ENCODE measurements at regions not wholly inside any gene's neighbourhood (a gene's known extent, or its start where the extent isn't known, plus 50 kb on each side); places are given as distances from the start of the nearest gene placed in this dataset.

DNA sequence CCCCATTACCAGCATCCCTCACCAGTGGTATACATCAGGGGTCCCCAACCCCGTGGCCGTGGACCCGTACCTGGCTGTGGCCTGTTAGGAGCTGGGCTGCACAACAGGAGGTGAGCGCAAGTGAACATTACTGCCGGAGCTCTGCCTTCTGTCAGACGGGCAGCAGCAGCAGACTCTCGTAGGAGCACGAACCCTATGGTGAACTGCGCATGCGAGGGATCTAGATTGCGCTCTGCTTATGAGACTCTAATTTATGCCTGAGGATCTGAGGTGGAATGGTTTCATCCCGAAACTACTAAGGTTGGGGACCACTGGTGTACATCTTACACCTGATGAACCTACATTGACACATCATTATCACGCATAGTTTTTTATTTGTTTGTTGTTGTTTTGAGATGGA lies 52.8 kb upstream of the DHX15 start:
- DNase-seq (ENCODE audit: low read depth in 4 of 4, low spot score in 3 of 4): no peak

DNA sequence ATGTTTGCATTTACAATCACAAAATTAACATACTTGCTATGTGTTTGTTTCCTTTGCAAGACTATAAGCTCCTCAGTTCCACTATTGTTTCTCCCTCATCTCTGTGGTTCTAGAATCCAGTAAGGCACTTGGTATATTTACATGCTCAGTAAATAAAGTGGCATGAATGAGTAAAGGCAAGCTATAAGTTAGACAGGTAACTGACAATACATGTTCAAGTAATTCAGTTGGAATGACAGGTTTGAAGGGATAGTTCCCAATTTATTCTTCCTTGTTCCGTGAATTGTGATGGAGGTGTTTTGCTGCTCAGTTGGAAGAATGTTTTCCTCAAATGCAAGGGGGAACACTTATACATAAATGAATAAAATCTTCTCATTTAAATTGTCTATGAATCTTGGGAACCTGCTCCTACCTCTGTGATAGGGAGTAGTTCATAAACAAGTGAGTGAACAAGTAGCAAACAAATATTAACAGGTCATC lies 54.1 kb upstream of the DHX15 start:
- no peak for DNase-seq (ENCODE audit: low read depth in 4 of 4, low spot score in 3 of 4)

DNA sequence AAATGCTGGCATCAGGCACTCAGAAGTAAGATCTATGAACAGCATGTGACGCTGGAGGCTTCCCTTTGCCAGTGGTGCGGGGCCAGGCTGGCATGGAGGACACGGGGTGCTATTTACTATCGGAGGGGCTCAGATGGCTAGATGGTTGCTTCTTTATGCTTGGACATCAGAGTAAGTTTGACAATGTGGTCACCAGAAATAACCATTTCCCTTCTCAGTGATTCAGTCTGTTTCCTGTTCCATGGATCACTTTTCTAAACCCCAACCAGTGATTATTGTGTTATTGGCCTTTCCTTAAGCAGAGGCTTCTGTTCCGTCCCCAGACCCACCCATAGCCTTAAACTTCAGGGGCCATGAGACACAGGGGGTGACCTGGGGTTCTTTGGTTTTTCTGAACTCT lies 55.4 kb upstream of the DHX15 start:
- DNase-seq (ENCODE audit: low read depth in 4 of 4, low spot score in 3 of 4): no peak

DNA sequence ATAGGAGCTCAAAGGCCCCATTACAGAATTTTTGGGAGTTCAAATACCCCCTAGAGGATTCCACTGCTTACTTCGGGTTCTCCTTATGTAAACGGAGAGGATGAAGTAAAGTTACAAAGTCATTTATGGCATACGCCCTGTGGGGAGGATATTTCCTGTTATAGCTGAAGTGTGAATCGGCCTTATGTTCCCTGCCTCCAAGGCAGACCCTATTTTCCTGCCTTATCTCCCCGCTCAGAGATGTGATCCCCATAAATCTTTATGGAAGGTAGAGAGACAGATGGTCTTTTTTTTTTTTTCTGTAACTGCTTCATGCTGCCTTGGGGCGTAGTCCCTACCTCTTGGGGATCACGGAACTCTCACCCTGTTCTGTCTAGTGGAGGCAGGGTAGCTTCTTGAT lies 56.0 kb upstream of the DHX15 start:
- no peak for DNase-seq (ENCODE audit: low read depth in 4 of 4, low spot score in 3 of 4)

DNA sequence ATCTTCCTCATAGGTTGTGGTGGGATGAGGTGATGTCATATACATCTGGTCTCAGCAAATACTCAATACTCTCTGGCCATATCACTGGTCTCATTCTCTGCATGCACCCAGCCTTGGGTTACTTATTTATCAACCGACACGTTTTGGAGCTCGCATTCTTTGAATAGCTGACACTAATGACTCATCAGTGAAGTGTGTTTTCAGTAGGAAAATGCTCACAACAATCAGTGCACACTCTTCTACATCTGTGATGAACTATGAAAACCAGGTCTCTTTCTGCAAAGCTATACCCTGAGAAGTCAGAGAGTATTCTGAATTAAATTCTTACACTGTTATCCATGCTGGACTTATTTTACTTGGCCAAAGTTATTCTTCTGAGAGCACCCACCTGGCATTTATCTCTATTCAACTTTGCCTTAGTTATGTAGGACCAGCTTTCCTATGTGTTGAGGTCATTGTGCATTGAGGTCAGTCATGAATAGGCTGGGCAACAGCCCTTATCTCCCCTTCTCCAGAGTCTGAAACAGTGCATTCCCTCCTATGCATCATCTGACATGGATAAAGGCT lies 58.7 kb upstream of the DHX15 start:
- no peak for DNase-seq (ENCODE audit: low read depth in 4 of 4, low spot score in 3 of 4)

DNA sequence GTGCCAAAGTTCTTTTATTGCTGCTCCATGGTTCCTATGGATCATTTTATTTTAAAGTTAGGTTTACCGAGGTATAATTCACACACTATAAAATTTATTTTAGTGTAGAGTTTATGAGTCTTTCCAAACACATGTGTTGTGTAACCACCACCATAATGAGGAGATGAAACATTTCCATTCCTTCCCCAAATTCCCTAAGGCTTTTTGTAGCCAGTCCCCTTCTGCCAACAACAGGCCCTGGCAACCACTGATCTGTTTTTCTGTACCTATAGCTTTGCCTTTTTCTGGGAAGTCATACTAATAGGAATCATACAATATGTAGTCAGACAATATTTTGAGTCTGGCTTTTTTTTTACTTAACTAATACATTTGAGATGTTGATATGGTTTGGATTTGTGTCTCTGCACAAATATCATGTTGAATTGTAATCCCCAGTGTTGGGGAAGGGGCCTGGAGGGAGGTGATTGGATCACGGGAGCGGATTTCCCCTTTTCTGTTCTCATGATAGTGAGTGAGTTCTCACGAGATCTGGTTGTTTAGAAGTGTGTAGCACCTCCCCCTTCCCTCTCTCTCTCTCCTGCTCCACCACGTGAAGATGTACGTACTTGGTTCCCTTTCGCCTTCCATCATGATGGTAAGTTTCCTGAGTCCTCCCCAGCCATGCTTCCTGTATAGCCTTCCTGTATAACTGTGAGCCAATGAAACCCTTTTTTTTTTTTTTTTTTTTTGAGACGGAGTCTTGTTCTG lies 59.6 kb upstream of the DHX15 start:
- DNase-seq (ENCODE audit: low read depth in 4 of 4, low spot score in 3 of 4): no peak

DNA sequence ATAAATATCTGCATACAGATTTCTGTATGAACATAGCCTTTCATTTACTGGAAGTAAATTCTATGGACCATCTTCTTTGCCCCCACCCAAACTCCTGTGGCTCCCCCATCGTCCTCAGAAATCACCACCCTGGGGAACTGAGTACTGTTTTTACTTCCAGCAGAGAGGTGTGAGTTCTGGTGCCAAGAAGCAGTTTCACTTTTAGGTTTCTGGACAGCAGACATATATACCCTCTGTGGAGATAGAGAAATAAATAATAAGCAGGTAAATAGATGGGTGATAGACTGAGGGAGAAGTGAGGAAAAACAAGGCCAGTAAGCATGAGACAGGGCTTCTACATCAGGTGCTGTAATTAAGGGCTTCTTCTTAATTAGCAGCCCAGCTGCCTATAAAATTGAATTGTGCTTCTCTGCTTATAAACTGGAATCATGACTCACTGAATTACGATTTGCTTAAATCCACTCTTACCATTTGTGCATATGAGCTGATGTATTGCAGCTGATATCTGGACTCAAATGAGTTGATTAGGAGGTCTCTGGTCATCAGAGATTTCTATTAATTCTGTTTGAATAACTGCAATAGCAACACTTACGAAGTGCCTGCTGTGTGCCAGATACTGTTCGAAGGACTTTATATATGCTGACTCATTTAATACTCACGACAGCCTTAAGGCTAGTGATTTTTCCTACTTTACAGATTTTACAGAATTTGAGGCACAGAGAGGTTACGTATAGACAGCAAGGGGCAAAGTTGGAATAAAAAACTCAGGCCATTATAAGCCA lies 60.8 kb upstream of the DHX15 start:
- DNase-seq (ENCODE audit: low read depth in 4 of 4, low spot score in 3 of 4): no peak

DNA sequence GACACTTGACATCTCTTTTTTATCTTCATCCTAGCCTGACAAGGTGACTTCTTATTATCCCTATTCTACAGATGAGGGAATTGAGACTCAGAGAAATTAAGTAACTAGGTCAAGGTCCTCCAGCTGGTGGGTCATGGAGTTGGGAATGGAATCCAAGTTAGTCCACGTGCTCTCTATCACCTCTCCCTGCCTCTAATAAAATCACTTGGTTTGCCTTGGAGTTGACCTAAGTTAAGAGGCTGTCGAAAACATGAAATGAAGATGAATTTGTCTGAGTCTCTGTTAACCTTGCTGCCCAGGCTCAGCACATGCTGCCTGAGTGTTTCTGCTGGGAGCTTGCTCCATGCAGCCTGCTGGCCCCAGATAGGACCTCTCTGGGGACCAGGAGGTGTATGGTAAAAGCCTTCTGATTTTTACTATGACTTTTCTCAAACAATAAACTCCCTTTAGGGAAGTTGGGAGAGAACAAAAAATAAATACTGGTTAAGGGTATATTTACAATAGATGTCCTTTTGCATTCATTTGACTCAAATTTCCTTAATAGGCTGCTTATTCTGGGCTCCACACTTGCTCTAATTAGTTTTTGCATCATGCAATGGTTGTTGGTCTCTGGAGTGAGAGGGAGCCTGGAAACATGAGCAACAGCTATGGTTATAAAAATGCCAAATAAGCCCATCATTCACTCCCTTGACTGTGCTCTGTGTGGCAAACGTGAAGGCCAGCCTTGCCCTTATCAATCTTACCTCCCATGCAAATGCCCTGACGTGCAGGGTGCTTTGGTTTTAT lies 61.6 kb upstream of the DHX15 start:
- no peak for DNase-seq (ENCODE audit: low read depth in 4 of 4, low spot score in 3 of 4)

DNA sequence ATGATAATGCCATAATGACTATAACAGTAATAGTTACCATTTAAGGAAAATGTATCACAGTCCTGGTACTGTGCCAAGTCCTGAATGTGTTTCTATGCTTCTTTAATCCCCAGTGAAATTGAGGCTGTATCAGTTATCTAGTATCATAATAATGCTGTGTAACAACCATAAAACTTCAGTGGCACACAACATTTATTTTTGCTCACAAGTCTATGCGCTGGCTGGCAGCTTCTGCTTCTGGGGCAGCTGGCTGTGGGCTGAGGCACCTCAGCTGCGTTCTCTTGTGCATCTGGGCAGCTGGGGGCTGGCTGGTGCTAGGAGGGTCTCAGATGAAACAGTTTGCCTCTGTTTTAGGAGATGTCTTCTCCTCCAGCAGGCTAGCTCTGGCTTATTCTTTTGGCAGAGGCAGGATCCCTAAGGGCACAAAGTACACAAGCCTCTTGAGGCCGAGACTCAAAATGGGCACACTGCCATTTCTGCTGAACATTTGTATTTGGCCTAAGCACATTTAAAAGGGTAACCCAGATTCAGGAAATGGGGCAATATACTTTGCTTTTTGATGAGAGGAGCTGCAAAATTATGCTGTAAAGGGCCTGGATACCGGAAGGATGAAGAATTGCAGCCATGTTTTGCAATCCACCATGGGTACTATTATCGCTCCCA lies 62.6 kb upstream of the DHX15 start:
- DNase-seq (ENCODE audit: low read depth in 4 of 4, low spot score in 3 of 4): no peak

DNA sequence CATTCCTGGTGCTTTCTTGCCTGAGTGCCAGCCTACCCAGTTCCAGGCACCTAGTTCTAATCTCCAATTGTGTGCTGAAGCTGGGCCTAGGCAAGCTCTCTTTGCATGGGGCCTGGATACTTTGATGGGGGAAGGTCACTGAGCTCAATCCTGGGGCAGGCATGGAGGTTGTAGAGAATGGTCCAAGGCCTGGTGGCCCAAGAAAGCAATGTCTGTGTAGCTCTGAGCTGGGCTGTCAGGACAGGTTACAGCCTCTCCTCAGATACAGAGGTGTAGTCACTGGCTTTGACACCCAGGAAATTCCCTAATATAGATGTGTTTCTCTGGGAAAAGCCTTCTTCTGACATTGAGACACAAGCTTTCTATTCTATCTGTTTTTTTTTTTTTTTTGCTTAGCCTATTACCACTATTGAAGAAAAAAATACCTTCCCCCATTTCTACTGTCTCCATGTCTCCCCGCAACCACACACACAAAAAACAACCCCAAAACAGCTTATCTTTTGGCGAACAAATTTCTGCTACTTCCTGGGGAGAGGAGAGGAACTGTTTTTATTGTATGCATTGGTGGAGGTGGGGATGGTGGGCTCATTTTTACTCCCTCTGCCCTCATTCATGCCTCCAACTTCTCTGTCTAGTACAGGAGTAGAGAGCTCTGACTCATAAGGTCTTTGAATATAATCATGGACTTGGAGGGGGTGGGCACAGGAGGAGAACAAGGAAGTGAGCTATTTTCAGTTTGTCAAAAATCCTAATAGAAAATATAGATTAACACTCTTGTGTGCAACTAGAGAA lies 66.7 kb upstream of the DHX15 start:
- no peak for DNase-seq (ENCODE audit: low read depth in 4 of 4, low spot score in 3 of 4)

DNA sequence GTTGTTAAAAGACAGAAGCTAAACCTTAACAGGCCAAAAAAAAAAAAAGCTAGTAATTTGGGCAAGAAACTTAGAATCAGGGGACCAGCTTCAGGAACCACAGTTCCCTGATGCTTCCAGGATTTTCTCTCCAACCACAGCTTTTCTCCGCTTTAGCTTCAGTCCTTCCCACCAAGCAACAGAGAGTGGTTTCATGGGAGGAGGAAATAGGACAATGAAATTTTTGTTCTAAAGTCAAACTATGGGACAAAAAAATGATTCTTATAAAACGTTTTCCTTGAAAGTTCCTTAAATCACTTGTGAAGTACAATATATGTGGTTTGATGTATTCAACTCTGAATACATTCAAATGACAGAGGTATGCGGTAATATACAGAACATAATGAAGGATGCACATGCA lies 71.0 kb upstream of the DHX15 start:
- no peak for DNase-seq (ENCODE audit: low read depth in 4 of 4, low spot score in 3 of 4)

DNA sequence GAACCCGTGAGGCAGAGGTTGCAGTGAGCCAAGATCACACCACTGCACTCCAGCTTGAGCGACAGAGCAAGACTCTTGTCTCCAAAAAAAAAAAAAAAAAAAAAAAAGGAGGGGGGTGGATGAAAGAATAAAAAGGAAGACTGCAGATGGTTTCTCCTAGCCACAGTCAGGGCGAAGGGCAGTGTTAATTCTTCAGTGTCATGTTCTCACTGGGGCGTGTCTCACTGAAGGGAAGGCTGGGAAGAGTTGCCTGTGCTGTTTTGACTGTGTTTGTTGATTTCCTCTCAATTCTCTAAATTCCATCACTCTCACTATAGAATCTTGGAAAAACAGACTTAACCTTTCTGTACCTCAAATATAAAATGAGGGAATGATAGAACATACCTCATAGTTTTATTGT lies 71.6 kb upstream of the DHX15 start:
- DNase-seq (ENCODE audit: low read depth in 4 of 4, low spot score in 3 of 4): no peak

DNA sequence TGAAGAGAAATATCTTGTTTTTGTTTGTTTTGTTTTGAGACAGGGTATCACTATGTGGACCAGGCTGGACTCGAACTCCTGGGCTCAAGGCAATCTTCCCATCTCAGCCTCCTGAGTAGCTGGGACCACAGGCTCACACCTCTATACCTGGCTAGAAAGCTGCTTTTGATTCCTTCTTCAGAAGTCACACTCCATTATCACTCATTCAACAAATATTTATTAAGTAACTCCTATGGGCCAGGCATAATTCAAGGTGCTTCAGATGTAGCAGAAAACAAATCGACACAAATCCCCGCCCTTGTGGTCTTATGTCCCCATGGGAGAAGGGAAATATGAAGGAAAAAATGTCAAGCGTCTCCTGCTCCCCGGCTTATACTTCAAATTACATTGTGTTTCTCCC lies 72.6 kb upstream of the DHX15 start:
- DNase-seq (ENCODE audit: low read depth in 4 of 4, low spot score in 3 of 4): no peak

DNA sequence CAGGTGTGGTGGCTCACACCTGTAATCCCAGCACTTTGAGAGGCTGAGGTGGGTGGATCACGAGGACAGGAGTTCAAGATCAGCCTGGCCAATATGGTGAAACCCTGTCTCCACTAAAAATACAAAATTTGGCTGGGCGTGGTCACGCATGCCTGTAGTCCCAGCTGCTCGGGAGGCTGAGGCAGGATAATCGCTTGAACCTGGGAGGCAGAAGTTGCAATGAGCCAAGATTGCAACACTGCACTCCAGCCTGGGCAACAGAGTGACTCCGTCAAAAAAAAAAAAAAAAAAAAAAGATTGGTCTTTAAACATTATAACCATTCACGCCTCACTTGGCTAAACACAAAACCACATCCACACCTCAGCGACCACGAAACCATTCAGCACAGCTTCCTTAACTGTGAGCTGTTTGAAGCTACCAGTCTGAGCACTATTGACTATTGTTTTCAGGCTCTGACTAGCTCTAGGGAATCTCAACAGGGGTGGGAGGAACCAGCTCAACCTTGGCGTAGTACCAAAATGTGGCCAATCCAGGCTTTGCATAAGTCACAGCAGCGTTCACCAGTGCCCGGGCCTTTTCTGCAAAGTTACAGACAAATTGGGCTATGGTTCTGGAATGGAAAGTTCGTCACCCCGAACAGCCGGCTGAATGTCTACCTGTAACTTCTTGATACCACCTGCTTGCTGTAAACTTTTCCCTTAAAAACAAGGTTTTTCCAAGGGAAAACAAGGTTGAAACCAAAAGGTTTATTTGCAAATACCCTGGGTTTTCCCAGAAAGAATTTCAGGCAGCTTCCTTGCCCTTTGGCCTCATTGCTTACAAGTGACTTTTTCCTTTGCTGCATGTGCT lies 73.6 kb upstream of the DHX15 start:
- DNase-seq (ENCODE audit: low read depth in 4 of 4, low spot score in 3 of 4): no peak

DNA sequence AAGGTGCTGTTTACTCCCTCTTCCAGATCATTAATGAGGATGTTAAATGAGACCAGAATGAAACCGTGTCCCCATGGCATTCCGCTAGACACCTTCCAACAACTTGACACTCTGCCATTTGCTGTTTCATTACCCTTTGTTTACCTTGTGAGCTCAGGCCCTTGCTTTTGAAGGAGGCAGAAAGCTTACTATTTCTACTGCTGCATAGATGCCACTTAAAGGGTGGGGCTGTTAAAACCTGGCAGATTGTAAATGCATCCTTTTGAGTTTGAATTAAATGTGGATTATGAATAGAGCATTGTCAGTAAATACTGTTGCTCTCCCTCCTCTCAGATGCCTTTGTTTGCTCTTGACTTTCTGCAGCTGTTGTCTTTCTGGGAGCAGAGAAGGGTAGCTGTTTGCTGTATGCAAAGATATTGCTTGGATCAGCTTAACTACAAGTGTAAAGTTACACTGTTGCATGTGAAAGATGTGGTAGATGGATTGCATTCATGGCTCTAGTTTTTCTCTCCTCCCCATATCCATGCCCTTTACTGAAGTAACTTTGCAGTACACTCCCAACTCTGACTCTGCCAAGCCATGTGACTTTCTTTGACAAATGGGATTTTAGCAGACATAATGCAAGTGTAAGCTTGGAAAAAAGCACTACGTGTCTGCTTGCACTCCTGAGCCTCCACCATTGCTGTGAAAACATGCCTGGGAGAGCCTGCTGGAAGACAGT lies 75.0 kb upstream of the DHX15 start:
- DNase-seq (ENCODE audit: low read depth in 4 of 4, low spot score in 3 of 4): no peak

DNA sequence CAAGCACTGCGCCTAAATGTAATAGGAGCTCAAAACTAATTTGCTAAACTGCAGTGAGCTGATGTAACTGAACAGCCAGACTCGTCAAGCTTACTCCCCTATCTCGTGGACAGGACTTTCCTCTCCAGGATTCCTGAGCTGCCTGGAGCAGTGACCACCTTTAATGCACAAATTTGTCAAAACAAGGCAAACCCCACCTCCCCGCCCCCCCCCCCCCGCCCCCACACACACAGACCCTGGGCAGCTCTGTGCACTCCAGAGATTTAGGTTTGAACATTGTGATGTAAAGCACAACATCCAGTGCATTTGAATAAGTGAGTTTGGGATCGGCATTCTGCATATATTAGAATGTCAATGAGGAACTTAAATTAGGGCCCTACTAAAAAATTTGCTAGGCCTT lies 77.7 kb upstream of the DHX15 start:
- no peak for DNase-seq (ENCODE audit: low read depth in 4 of 4, low spot score in 3 of 4)

DNA sequence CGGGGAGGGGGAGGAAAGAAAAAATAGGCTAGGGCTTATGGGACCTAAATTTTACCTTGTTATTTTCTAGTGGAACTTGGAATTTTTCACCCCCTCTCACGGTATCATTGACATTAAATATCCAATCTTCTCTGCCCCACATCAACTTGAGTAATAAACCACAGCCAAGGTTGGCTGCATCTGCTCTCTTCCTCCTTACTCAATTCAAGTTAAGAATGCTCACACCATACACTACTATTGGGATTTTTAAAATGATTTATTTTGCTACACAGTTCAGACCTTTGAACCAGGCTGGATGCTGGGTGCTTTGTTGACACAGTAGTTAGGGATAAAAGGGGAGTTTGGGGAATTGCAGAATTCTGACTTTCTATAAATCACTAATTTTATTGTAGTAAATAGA lies 78.2 kb upstream of the DHX15 start:
- no peak for DNase-seq (ENCODE audit: low read depth in 4 of 4, low spot score in 3 of 4)

DNA sequence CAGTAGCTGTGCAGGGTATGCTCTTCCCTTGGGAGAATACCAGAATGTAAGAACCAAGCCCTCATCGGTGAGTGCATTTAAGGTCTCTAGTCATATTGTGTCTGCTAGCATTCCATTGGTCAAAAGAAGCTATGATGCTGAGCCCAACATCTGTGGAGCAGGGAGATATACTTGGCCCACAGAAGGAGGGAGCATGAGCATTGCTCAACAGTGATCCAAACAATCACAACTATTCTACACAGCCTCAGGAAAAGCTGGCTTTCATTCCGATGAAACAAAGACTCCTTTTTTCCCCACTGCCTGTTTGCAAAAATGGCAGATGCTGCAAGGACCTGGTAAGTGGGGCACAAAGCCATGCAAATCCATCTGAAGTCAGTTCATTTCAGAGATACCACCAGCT lies 80.6 kb upstream of the DHX15 start:
- DNase-seq (ENCODE audit: low read depth in 4 of 4, low spot score in 3 of 4): no peak

Data from right renal pelvis (tissue), 4 donors.